A549 (cell line): ENCODE measurements at regions not wholly inside any gene's neighbourhood (a gene's known extent, or its start where the extent isn't known, plus 50 kb on each side); places are given as distances from the start of the nearest gene placed in this dataset.
A peak's percentile ranks its signal among the peaks of the same experiment; 100 is the strongest.

Experiments
- ATOH8 ChIP-seq: fragments of 250-450 bp; sonication (Bioruptor Pico); IDR thresholded peaks from 2 replicates; pipeline ENCODE4 v1.5.0; 2020; ENCODE audit warnings: low read depth, mild to moderate bottlenecking, moderate library complexity
- CBX8 ChIP-seq: fragments of 200-600 bp; sonication (generic); IDR thresholded peaks from 2 replicates; pipeline ENCODE4 v1.6.1; 2016
- CHD4 ChIP-seq: fragments of 200-600 bp; sonication (generic); IDR thresholded peaks from 2 replicates; pipeline ENCODE4 v1.6.1; 2016; ENCODE audit warnings: antibody characterized with exemption, mild to moderate bottlenecking, borderline replicate concordance
- EHF ChIP-seq: fragments of 250-450 bp; sonication (Bioruptor Pico); IDR thresholded peaks from 2 replicates; pipeline ENCODE4 v1.5.0; 2020; ENCODE audit warnings: mild to moderate bottlenecking
- EHMT2 ChIP-seq: fragments of 200-600 bp; sonication (generic); IDR thresholded peaks from 2 replicates; pipeline ENCODE4 v1.6.1; 2016; ENCODE audit warnings: antibody characterized with exemption, low read depth, mild to moderate bottlenecking, moderate library complexity
- EP300 ChIP-seq, 2 experiments: fragments of >200 bp; sonication (Bioruptor Twin); formaldehyde crosslinking; IDR thresholded peaks; 2 replicates in 1 of 2; 3 replicates in 1 of 2; pipeline ENCODE4 v1.6.1; 2016 to 2017
- GATA3 ChIP-seq: IDR thresholded peaks from 2 replicates; pipeline ENCODE4 v1.6.1; 2012; ENCODE audit warnings: borderline replicate concordance
- HES2 ChIP-seq: fragments of >200 bp; sonication (Bioruptor Twin); formaldehyde crosslinking; IDR thresholded peaks from 2 replicates; pipeline ENCODE4 v1.6.1; 2016
- HOXA7 ChIP-seq: fragments of 250-450 bp; sonication (Bioruptor Pico); IDR thresholded peaks from 2 replicates; pipeline ENCODE4 v1.5.0; 2020; ENCODE audit warnings: mild to moderate bottlenecking, moderate library complexity
- HOXB13 ChIP-seq: fragments of 250-450 bp; sonication (Bioruptor Pico); IDR thresholded peaks from 2 replicates; pipeline ENCODE4 v1.5.0; 2020; ENCODE audit warnings: low read depth, mild to moderate bottlenecking, moderate library complexity
- HOXB5 ChIP-seq: fragments of 250-450 bp; sonication (Bioruptor Pico); IDR thresholded peaks from 2 replicates; pipeline ENCODE4 v1.5.0; 2020; ENCODE audit warnings: mild to moderate bottlenecking, moderate library complexity
- JUN ChIP-seq, 2 experiments: fragments of >200 bp; sonication (Bioruptor Twin); formaldehyde crosslinking; IDR thresholded peaks; 2 replicates in 1 of 2; 3 replicates in 1 of 2; pipeline ENCODE4 v1.6.1; 2016 to 2017
- KDM1A ChIP-seq: fragments of 200-600 bp; sonication (generic); IDR thresholded peaks from 2 replicates; pipeline ENCODE4 v1.6.1; 2016; ENCODE audit warnings: low read depth, mild to moderate bottlenecking
- KDM5A ChIP-seq: fragments of 200-600 bp; sonication (generic); IDR thresholded peaks from 2 replicates; pipeline ENCODE4 v1.6.1; 2016; ENCODE audit warnings: antibody characterized with exemption, mild to moderate bottlenecking
- MAFK ChIP-seq: fragments of 450-650 bp; IDR thresholded peaks from 2 replicates; pipeline ENCODE4 v1.6.1; 2014; ENCODE audit not compliant: partially characterized antibody
- MAZ ChIP-seq: fragments of 150-350 bp; IDR thresholded peaks from 2 replicates; pipeline ENCODE4 v1.6.1; 2014; ENCODE audit warnings: antibody characterized with exemption, low read depth, low read length, borderline replicate concordance
- NFE2L2 ChIP-seq: fragments of 150-350 bp; conservative IDR thresholded peaks from 2 replicates; pipeline ENCODE4 v1.6.1; 2014; ENCODE audit warnings: low read length
- PHF8 ChIP-seq: fragments of 200-600 bp; sonication (generic); IDR thresholded peaks from 2 replicates; pipeline ENCODE4 v1.6.1; 2016; ENCODE audit warnings: low read depth, mild to moderate bottlenecking, antibody characterized with exemption, moderate library complexity, borderline replicate concordance
- RCOR1 ChIP-seq: fragments of 150-350 bp; IDR thresholded peaks from 2 replicates; pipeline ENCODE4 v1.6.1; 2014; ENCODE audit warnings: antibody characterized with exemption, low read length, low read depth
- RFX5 ChIP-seq: fragments of 450-650 bp; IDR thresholded peaks from 2 replicates; pipeline ENCODE4 v1.7.1; 2014; ENCODE audit warnings: antibody characterized with exemption, mild to moderate bottlenecking, moderate library complexity
- RNF2 ChIP-seq: fragments of 200-600 bp; sonication (generic); IDR thresholded peaks from 2 replicates; pipeline ENCODE4 v1.6.1; 2016; ENCODE audit warnings: low read depth, mild to moderate bottlenecking, antibody characterized with exemption, moderate library complexity, borderline replicate concordance
- SMC3 ChIP-seq: fragments of >200 bp; sonication (Bioruptor Twin); formaldehyde crosslinking; IDR thresholded peaks from 3 replicates; pipeline ENCODE4 v1.6.1; 2018; ENCODE audit warnings: inconsistent platforms
- SREBF2 ChIP-seq: fragments of 450-650 bp; IDR thresholded peaks from 2 replicates; pipeline ENCODE4 v1.6.1; 2014; ENCODE audit warnings: mild to moderate bottlenecking, moderate library complexity
- TFCP2L1 ChIP-seq: fragments of 250-450 bp; sonication (Bioruptor Pico); IDR thresholded peaks from 2 replicates; pipeline ENCODE4 v1.5.0; 2021; ENCODE audit warnings: mild to moderate bottlenecking
- ZC3H11A ChIP-seq: fragments of 450-650 bp; IDR thresholded peaks from 2 replicates; pipeline ENCODE4 v1.6.1; 2014; ENCODE audit warnings: antibody characterized with exemption, mild to moderate bottlenecking
- ZNF302 ChIP-seq: fragments of 250-450 bp; sonication (Bioruptor Pico); IDR thresholded peaks from 2 replicates; pipeline ENCODE4 v1.9.0; 2021; ENCODE audit warnings: inconsistent platforms, mild to moderate bottlenecking, moderate library complexity
- TF ChIP-seq, protein P1 (sequence below): fragments of >200 bp; sonication (Bioruptor Twin); formaldehyde crosslinking; IDR thresholded peaks from 3 replicates; pipeline ENCODE4 v1.6.1; 2016
- TF ChIP-seq, protein P2 (sequence below): IDR thresholded peaks from 2 replicates; pipeline ENCODE4 v1.6.1; 2012
- TF ChIP-seq, protein P3 (sequence below): fragments of 250-450 bp; sonication (Bioruptor Pico); IDR thresholded peaks from 2 replicates; pipeline ENCODE4 v1.5.0; 2021; ENCODE audit warnings: mild to moderate bottlenecking, moderate library complexity, borderline replicate concordance
- TF ChIP-seq, protein P4 (sequence below): IDR thresholded peaks from 2 replicates; pipeline ENCODE4 v1.6.1; 2012
- TF ChIP-seq, protein P5 (sequence below): fragments of 150-350 bp; IDR thresholded peaks from 2 replicates; pipeline ENCODE4 v1.6.1; 2014; ENCODE audit warnings: low read depth, mild to moderate bottlenecking, low read length
- TF ChIP-seq, protein P6 (sequence below): fragments of 450-650 bp; IDR thresholded peaks from 2 replicates; pipeline ENCODE4 v1.6.1; 2014; ENCODE audit warnings: antibody characterized with exemption

GRCh38 chr2:191582355-191582754 lies 95.6 kb upstream of the NABP1 start (continued):
- TF ChIP-seq PHF8: no peak
- no peak for TF ChIP-seq CBX8
- no peak for TF ChIP-seq KDM1A
- no peak for TF ChIP-seq EHF (CRISPR knock-in tag)
- TF ChIP-seq TFCP2L1 (CRISPR knock-in tag): no peak
- no peak for TF ChIP-seq ZNF302 (CRISPR knock-in tag)
- TF ChIP-seq, protein P1, sequence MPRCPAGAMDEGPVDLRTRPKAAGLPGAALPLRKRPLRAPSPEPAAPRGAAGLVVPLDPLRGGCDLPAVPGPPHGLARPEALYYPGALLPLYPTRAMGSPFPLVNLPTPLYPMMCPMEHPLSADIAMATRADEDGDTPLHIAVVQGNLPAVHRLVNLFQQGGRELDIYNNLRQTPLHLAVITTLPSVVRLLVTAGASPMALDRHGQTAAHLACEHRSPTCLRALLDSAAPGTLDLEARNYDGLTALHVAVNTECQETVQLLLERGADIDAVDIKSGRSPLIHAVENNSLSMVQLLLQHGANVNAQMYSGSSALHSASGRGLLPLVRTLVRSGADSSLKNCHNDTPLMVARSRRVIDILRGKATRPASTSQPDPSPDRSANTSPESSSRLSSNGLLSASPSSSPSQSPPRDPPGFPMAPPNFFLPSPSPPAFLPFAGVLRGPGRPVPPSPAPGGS: 0 out of 3 replicates have a peak, but pooled peaks have one; percentile 41
- no peak for TF ChIP-seq KDM5A
- no peak for TF ChIP-seq HOXA7 (CRISPR knock-in tag)
- TF ChIP-seq SREBF2: no peak
- TF ChIP-seq, protein P2, sequence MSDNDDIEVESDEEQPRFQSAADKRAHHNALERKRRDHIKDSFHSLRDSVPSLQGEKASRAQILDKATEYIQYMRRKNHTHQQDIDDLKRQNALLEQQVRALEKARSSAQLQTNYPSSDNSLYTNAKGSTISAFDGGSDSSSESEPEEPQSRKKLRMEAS: no peak
- no peak for TF ChIP-seq RFX5
- TF ChIP-seq, protein P3, sequence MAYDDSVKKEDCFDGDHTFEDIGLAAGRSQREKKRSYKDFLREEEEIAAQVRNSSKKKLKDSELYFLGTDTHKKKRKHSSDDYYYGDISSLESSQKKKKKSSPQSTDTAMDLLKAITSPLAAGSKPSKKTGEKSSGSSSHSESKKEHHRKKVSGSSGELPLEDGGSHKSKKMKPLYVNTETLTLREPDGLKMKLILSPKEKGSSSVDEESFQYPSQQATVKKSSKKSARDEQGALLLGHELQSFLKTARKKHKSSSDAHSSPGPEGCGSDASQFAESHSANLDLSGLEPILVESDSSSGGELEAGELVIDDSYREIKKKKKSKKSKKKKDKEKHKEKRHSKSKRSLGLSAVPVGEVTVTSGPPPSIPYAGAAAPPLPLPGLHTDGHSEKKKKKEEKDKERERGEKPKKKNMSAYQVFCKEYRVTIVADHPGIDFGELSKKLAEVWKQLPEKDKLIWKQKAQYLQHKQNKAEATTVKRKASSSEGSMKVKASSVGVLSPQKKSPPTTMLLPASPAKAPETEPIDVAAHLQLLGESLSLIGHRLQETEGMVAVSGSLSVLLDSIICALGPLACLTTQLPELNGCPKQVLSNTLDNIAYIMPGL (CRISPR knock-in tag): no peak
- TF ChIP-seq EP300 (IDR thresholded peaks at IDR 0.05): peak; percentile 50 to 69; a peak in 2 of 5 replicates
- no peak for TF ChIP-seq ZC3H11A
- TF ChIP-seq RNF2: no peak
- TF ChIP-seq NFE2L2: no peak
- no peak for TF ChIP-seq EHMT2
- TF ChIP-seq GATA3: peak; percentile 75; the same call in 1 of the 2 replicates
- TF ChIP-seq, protein P4, sequence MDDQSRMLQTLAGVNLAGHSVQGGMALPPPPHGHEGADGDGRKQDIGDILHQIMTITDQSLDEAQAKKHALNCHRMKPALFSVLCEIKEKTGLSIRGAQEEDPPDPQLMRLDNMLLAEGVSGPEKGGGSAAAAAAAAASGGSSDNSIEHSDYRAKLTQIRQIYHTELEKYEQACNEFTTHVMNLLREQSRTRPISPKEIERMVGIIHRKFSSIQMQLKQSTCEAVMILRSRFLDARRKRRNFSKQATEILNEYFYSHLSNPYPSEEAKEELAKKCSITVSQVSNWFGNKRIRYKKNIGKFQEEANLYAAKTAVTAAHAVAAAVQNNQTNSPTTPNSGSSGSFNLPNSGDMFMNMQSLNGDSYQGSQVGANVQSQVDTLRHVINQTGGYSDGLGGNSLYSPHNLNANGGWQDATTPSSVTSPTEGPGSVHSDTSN: no peak
- TF ChIP-seq, protein P5, sequence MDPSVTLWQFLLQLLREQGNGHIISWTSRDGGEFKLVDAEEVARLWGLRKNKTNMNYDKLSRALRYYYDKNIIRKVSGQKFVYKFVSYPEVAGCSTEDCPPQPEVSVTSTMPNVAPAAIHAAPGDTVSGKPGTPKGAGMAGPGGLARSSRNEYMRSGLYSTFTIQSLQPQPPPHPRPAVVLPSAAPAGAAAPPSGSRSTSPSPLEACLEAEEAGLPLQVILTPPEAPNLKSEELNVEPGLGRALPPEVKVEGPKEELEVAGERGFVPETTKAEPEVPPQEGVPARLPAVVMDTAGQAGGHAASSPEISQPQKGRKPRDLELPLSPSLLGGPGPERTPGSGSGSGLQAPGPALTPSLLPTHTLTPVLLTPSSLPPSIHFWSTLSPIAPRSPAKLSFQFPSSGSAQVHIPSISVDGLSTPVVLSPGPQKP: no peak
- TF ChIP-seq SMC3: peak; percentile 40
- TF ChIP-seq, protein P6, sequence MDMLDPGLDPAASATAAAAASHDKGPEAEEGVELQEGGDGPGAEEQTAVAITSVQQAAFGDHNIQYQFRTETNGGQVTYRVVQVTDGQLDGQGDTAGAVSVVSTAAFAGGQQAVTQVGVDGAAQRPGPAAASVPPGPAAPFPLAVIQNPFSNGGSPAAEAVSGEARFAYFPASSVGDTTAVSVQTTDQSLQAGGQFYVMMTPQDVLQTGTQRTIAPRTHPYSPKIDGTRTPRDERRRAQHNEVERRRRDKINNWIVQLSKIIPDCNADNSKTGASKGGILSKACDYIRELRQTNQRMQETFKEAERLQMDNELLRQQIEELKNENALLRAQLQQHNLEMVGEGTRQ: no peak
- peak; percentile 36; the same call in 1 of the 2 replicates for TF ChIP-seq HES2
- TF ChIP-seq CHD4: no peak
- no peak for TF ChIP-seq MAZ
- TF ChIP-seq ATOH8 (CRISPR knock-in tag): no peak
- TF ChIP-seq RCOR1: no peak
- peak; percentile 74 to 80; a peak in 4 of 5 replicates for TF ChIP-seq JUN (IDR thresholded peaks at IDR 0.05)
- TF ChIP-seq HOXB13 (CRISPR knock-in tag): no peak
- TF ChIP-seq MAFK: peak; percentile 5
- no peak for TF ChIP-seq HOXB5
